Suprapubic skin (tissue), 4 donors: ENCODE measurements at regions not wholly inside any gene's neighbourhood (a gene's known extent, or its start where the extent isn't known, plus 50 kb on each side); places are given as distances from the start of the nearest gene placed in this dataset.

Experiments
- DNase-seq, 2 donors: peaks; one replicate each; pipeline ENCODE4 v3.0.0-alpha.2; 2019; ENCODE audit warnings: low spot score in 2 of 2
- H3K27ac ChIP-seq: fragments of 200-600 bp; sonication (generic); one replicate; pipeline ENCODE4 v1.5.1; 2019
- H3K27me3 ChIP-seq: fragments of 200-600 bp; sonication (generic); one replicate; pipeline ENCODE4 v1.5.1; 2019
- H3K36me3 ChIP-seq: fragments of 200-600 bp; sonication (generic); one replicate; pipeline ENCODE4 v1.5.1; 2019
- H3K4me1 ChIP-seq: fragments of 200-600 bp; sonication (generic); one replicate; pipeline ENCODE4 v1.5.1; 2019
- H3K4me3 ChIP-seq: fragments of 200-600 bp; sonication (generic); one replicate; pipeline ENCODE4 v1.5.1; 2019; ENCODE audit warnings: mild to moderate bottlenecking
- H3K9me3 ChIP-seq: fragments of 200-600 bp; sonication (generic); one replicate; pipeline ENCODE4 v1.5.1; 2019
- EP300 ChIP-seq: sonication (generic); formaldehyde crosslinking; IDR thresholded peaks from one replicate; pipeline ENCODE4 v1.6.1; 2017; ENCODE audit warnings: antibody characterized with exemption
- POLR2A ChIP-seq, 2 donors: fragments of 450-650 bp; IDR thresholded peaks; one replicate each; pipeline ENCODE4 v1.6.1; 2017; ENCODE audit warnings: antibody characterized with exemption in 2 of 2, mild to moderate bottlenecking in 2 of 2, moderate library complexity in 2 of 2
- POLR2AphosphoS5 ChIP-seq, 3 donors: sonication (generic); formaldehyde crosslinking; IDR thresholded peaks; one replicate each; pipeline ENCODE4 v1.6.1; 2017; ENCODE audit warnings: antibody characterized with exemption in 3 of 3
- WGBS: methylation state at CpG from one replicate; pipeline ENCODE4 v1.1.5; 2018; 5-methylcytosine and 5-hydroxymethylcytosine counted together
- TF ChIP-seq, protein P1 (sequence below), 2 donors: fragments of 200-600 bp in 1 of 2; fragments of 450-650 bp in 1 of 2; sonication (generic) in 1 of 2; IDR thresholded peaks; one replicate each; pipeline ENCODE4 v1.5.1; 2016 to 2019; ENCODE audit warnings: antibody characterized with exemption in 2 of 2, mild to moderate bottlenecking in 1 of 2, moderate library complexity in 1 of 2

DNA sequence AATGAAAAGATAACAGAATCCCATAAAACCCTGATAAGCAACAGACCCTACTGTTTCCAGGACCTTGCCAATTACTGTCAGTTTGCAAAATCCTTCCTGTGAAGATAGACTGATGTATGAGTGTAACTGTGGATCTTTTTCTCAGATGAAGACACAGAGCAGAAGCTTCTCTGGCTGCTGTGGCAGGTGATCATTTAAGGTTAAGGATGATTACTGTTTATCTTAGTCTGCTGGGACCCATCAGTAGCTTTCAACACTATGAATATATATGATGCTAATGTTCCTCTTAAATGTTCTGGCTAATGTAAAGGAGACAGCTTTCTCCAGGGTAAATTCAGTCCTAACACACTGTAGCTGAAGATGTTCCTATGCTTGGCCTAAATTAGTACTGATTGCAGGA lies 56.0 kb upstream of the CTTNBP2 start:
- H3K4me3 ChIP-seq: no peak overlapping the region
- no peak overlapping the region for H3K27ac ChIP-seq
- H3K9me3 ChIP-seq: peaks cover 7% of the 10 kb centered on the region
- H3K27me3 ChIP-seq: no peaks in the 10 kb centered on the region
- TF ChIP-seq POLR2A (IDR thresholded peaks at IDR 0.05): no peak
- TF ChIP-seq POLR2AphosphoS5 (IDR thresholded peaks at IDR 0.05): no peak
- no peak for TF ChIP-seq EP300
- TF ChIP-seq, protein P1, sequence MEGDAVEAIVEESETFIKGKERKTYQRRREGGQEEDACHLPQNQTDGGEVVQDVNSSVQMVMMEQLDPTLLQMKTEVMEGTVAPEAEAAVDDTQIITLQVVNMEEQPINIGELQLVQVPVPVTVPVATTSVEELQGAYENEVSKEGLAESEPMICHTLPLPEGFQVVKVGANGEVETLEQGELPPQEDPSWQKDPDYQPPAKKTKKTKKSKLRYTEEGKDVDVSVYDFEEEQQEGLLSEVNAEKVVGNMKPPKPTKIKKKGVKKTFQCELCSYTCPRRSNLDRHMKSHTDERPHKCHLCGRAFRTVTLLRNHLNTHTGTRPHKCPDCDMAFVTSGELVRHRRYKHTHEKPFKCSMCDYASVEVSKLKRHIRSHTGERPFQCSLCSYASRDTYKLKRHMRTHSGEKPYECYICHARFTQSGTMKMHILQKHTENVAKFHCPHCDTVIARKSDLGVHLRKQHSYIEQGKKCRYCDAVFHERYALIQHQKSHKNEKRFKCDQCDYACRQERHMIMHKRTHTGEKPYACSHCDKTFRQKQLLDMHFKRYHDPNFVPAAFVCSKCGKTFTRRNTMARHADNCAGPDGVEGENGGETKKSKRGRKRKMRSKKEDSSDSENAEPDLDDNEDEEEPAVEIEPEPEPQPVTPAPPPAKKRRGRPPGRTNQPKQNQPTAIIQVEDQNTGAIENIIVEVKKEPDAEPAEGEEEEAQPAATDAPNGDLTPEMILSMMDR (IDR thresholded peaks at IDR 0.05): no peak
- DNase-seq: no peak
- H3K36me3 ChIP-seq: no peaks in the 10 kb centered on the region
- no peaks in the 10 kb centered on the region for H3K4me1 ChIP-seq

DNA sequence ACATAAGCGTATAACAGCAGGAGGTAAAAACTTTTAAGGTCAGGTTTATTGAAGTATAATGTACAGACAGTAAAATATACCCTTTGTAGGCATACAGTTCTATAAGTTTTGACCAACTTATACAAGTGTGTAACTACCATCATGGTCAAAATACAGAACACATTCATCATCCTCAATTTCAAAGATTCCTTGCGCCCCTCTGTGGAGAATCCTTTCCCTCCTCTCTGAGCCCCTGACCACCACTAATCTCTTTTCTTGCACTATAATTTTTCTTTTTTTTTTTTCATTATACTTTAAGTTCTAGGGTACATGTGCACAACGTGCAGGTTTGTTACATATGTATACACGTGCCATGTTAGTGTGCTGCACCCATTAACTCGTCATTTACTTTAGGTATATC lies 58.1 kb upstream of the CTTNBP2 start:
- 74% methylated on average over 5 of the region's 5 CpGs for WGBS
- TF ChIP-seq, protein P1 (IDR thresholded peaks at IDR 0.05): no peak
- TF ChIP-seq POLR2A (IDR thresholded peaks at IDR 0.05): no peak
- TF ChIP-seq EP300: no peak
- no peak for TF ChIP-seq POLR2AphosphoS5 (IDR thresholded peaks at IDR 0.05)
- no peaks in the 10 kb centered on the region for H3K36me3 ChIP-seq

DNA sequence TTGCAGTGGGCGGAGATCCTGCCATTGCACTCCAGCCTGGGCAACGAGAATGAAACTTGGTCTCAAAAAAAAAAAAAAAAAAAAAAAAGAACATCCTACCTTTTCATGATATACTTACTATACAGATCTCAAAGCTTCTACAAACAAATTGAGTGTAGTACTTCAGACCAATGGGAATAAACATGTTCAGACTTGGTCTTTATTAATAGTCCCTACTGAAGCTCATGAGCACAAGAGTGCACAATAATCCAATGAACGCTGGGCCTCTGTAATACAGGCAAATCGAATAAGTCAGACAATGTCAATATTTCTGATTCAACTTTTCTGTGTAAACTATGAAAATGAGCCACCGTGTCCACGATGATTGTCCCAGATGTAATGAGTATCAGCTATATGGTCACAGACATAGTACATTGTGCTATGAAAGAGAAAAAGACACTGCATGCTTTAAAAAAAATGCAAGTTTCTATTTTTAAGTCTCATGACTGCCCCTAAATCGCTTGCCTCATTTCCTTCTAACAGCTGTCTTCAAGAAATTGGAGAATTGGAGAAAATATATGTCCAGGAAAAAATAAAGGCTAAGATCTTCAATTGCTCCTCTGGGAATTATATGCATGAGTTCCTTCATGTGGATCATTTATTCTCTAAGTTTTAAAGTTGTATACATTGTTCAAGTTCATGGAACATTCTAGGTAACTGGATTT lies 64.0 kb upstream of the CTTNBP2 start:
- Histone ChIP-seq H3K36me3 (no peaks in the 10 kb centered on the region), H3K9me3 (peaks cover 7% of the 10 kb centered on the region), H3K27ac (no peak overlapping the region), H3K4me3 (no peak overlapping the region), H3K27me3 (no peaks in the 10 kb centered on the region), H3K4me1 (no peaks in the 10 kb centered on the region)
- TF ChIP-seq, protein P1 (IDR thresholded peaks at IDR 0.05): no peak
- TF ChIP-seq EP300 (no peak), POLR2A (IDR thresholded peaks at IDR 0.05) (no peak), POLR2AphosphoS5 (IDR thresholded peaks at IDR 0.05) (no peak)
- DNase-seq: no peak
- 66% methylated on average over 7 of the region's 7 CpGs for WGBS

More for the DNA sequence above, 58.1 kb upstream of the CTTNBP2 start:
- no peak overlapping the region for H3K4me3 ChIP-seq
- no peaks in the 10 kb centered on the region for H3K4me1 ChIP-seq
- H3K27me3 ChIP-seq: no peaks in the 10 kb centered on the region
- H3K27ac ChIP-seq: no peak overlapping the region
- DNase-seq: no peak
- H3K9me3 ChIP-seq: peaks cover 7% of the 10 kb centered on the region

DNA sequence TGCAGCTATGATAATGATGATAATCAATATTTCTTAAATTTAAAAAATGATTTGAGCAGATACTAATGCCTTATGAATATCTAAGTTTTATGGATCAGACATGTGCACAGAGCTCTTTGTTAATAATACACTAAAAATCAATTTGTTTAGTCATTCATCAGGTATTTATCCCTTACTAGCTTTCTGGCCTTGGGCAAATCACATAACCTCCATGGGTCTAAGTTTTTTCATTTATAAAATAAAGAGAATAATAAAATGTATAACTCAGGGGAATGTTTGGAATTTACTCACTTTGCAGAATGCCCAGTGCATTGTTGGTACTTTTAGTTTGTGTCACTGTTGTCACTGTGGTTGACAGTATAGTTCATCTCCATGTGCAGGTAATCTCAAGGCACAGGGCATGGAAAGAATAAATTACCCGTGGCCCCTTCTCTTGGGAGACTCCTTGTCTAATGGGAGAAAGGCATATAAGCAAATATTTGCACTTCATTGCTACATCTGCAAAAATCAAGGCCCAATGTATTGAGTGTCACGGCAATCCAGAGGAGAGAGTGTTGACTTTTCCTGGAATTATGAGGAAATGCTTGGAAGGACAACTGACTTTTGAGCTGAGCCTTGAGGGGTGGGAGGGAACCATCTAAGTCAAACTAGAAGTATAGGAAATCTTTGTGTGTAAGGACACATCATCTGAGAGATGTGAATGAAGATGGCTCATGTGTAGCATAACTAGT lies 64.7 kb upstream of the CTTNBP2 start:
- no peaks in the 10 kb centered on the region for H3K27me3 ChIP-seq
- 61% methylated on average over 2 of the region's 2 CpGs for WGBS
- no peaks in the 10 kb centered on the region for H3K4me1 ChIP-seq
- TF ChIP-seq POLR2A (IDR thresholded peaks at IDR 0.05): no peak
- no peak for TF ChIP-seq EP300
- DNase-seq: no peak
- no peaks in the 10 kb centered on the region for H3K36me3 ChIP-seq
- H3K27ac ChIP-seq: no peak overlapping the region
- no peak overlapping the region for H3K4me3 ChIP-seq
- peaks cover 3% of the 10 kb centered on the region for H3K9me3 ChIP-seq

DNA sequence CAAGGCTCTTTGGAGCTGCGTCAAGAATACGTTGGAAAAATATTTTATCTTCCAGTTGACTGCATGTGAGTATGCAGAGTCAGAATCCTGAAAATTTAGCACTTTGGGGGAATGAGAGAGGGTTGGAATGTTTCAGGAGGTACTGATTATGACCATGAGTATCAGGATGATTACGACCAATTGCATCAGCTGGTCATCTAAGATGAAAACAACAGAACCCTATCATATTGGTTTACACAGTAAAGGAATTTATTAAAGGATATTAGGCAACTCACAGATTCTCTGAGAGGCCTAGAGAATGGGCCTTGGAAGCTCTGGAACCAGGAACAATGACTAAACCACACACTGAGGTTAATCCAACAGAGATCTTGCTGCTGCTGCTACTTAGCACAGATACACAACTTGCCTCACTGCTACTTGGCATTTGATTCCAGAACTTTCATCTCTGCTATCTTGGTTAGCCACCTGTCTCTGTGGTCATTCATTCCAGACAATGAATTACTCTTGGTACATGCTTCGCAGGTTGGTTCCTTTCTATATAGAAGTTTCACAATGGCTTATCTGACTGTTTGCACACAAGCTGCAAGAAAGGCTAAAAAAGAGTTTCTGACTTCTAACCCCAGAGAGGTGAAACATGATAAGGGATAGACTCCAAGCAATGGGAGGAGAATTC lies 68.0 kb upstream of the CTTNBP2 start:
- no peaks in the 10 kb centered on the region for H3K36me3 ChIP-seq
- no peaks in the 10 kb centered on the region for H3K27me3 ChIP-seq
- H3K27ac ChIP-seq: no peak overlapping the region
- TF ChIP-seq, protein P1 (IDR thresholded peaks at IDR 0.05): no peak
- no peak for TF ChIP-seq POLR2A (IDR thresholded peaks at IDR 0.05)
- no peaks in the 10 kb centered on the region for H3K9me3 ChIP-seq
- no peak overlapping the region for H3K4me3 ChIP-seq
- H3K4me1 ChIP-seq: peaks cover 6% of the 10 kb centered on the region
- DNase-seq: no peak
- 88% methylated on average over 4 of the region's 4 CpGs for WGBS
